Mesothelial cell of epicardium (in vitro differentiated cells): ENCODE measurements at regions not wholly inside any gene's neighbourhood (a gene's known extent, or its start where the extent isn't known, plus 50 kb on each side); places are given as distances from the start of the nearest gene placed in this dataset.
"Not testable (repeated sequence)": the region's sequence is repeated elsewhere in the genome, so short reads cannot be mapped to it uniquely, and the experiment has no call there.

Source experiments
- DNase-seq, 2 experiments: peaks; one replicate each; pipeline ENCODE4 v3.0.0; 2021; ENCODE audit warnings: low spot score in 2 of 2; ENCODE audit not compliant: unreplicated experiment in 2 of 2
- H3K27ac Mint-ChIP-seq: 2 replicates; pipeline ENCODE4 v1.8.0; 2021; ENCODE audit warnings: mixed read lengths
- H3K27me3 Mint-ChIP-seq: 2 replicates; pipeline ENCODE4 v1.8.0; 2021; ENCODE audit warnings: low read depth, mixed read lengths
- H3K36me3 Mint-ChIP-seq: 2 replicates; pipeline ENCODE4 v1.8.0; 2021; ENCODE audit warnings: mixed read lengths
- H3K4me1 Mint-ChIP-seq: 2 replicates; pipeline ENCODE4 v1.8.0; 2021; ENCODE audit warnings: mixed read lengths
- H3K4me3 Mint-ChIP-seq: 2 replicates; pipeline ENCODE4 v1.8.0; 2021; ENCODE audit warnings: mild to moderate bottlenecking, moderate library complexity, mixed read lengths
- H3K9me3 Mint-ChIP-seq: 2 replicates; pipeline ENCODE4 v1.8.0; 2021; ENCODE audit warnings: mixed read lengths
- CTCF ChIP-seq: fragments of 200-600 bp; sonication (generic); IDR thresholded peaks from one replicate; pipeline ENCODE4 v1.5.0; 2021; ENCODE audit warnings: antibody characterized with exemption; ENCODE audit not compliant: unreplicated experiment

GRCh38 chr9:136603216-136603615 lies 57.4 kb upstream of the NOTCH1 start:
- no peaks in the 10 kb centered on the region for H3K9me3 Mint-ChIP-seq
- no peaks in the 10 kb centered on the region for H3K27me3 Mint-ChIP-seq
- H3K36me3 Mint-ChIP-seq, result no peaks in the 10 kb centered on the region
- H3K4me3 Mint-ChIP-seq, result no peak overlapping the region
- no peak overlapping the region for H3K27ac Mint-ChIP-seq
- TF ChIP-seq CTCF, result no peak
- peaks cover 40% of the 10 kb centered on the region for H3K4me1 Mint-ChIP-seq
- DNase-seq, result no peak

- Mint-ChIP-seq H3K36me3 (no peaks in the 10 kb centered on the region), H3K27me3 (no peaks in the 10 kb centered on the region), H3K4me3 (no peak overlapping the region), H3K27ac (no peak overlapping the region), H3K9me3 (no peaks in the 10 kb centered on the region), H3K4me1 (peaks cover 42% of the 10 kb centered on the region)
- no peak for TF ChIP-seq CTCF
- DNase-seq, result no peak
Measured at GRCh38 chr9:136602193-136602885, 56.5 kb upstream of the NOTCH1 start.

GRCh38 chr9:136601250-136601973 lies 55.6 kb upstream of the NOTCH1 start:
- not testable (repeated sequence) for H3K27me3 Mint-ChIP-seq, H3K4me3 Mint-ChIP-seq, DNase-seq, H3K27ac Mint-ChIP-seq, H3K9me3 Mint-ChIP-seq, H3K36me3 Mint-ChIP-seq
- H3K4me1 Mint-ChIP-seq, result peaks cover 44% of the 10 kb centered on the region

GRCh38 chr9:136599811-136600660 lies 54.2 kb upstream of the NOTCH1 start:
- no peaks in the 10 kb centered on the region for H3K9me3 Mint-ChIP-seq
- H3K27ac Mint-ChIP-seq, result no peak overlapping the region

GRCh38 chr9:136599074-136599531 lies 53.3 kb upstream of the NOTCH1 start:
- H3K36me3 Mint-ChIP-seq, result no peaks in the 10 kb centered on the region
- no peaks in the 10 kb centered on the region for H3K9me3 Mint-ChIP-seq
- DNase-seq, result no peak
- H3K4me1 Mint-ChIP-seq, result peaks cover 51% of the 10 kb centered on the region
- no peak for TF ChIP-seq CTCF
- no peaks in the 10 kb centered on the region for H3K27me3 Mint-ChIP-seq
- H3K4me3 Mint-ChIP-seq, result no peak overlapping the region
- no peak overlapping the region for H3K27ac Mint-ChIP-seq

More at GRCh38 chr9:136599811-136600660, 54.2 kb upstream of the NOTCH1 start:
- no peak for DNase-seq
- Mint-ChIP-seq H3K36me3 (no peaks in the 10 kb centered on the region), H3K27me3 (no peaks in the 10 kb centered on the region), H3K4me3 (no peak overlapping the region), H3K4me1 (peaks cover 47% of the 10 kb centered on the region)
- TF ChIP-seq CTCF, result no peak

GRCh38 chr9:136598390-136599073 lies 52.7 kb upstream of the NOTCH1 start:
- not testable (repeated sequence) for H3K9me3 Mint-ChIP-seq, DNase-seq, H3K36me3 Mint-ChIP-seq, H3K27me3 Mint-ChIP-seq, H3K4me3 Mint-ChIP-seq, H3K27ac Mint-ChIP-seq
- peaks cover 50% of the 10 kb centered on the region for H3K4me1 Mint-ChIP-seq
